PFSK-1 (cell line): ENCODE measurements at regions not wholly inside any gene's neighbourhood (a gene's known extent, or its start where the extent isn't known, plus 50 kb on each side); places are given as distances from the start of the nearest gene placed in this dataset.

ENCODE experiments used
- FOXP2 ChIP-seq: optimal IDR thresholded peaks from 2 replicates; pipeline ENCODE3; 2011; ENCODE audit warnings: borderline replicate concordance, control low read depth, inconsistent platforms; ENCODE audit not compliant: insufficient read depth; ENCODE audit errors: extremely low read length, extremely low read depth
- POLR2AphosphoS5 ChIP-seq: IDR thresholded peaks from 2 replicates; pipeline ENCODE4 v1.6.1; 2012; ENCODE audit warnings: low read depth, mild to moderate bottlenecking, control low read depth, low read length, moderate library complexity
- REST ChIP-seq, 2 experiments: IDR thresholded peaks; 2 replicates each; pipeline versions ENCODE4 v1.6.1 to v1.8.0; 2011 to 2012; ENCODE audit warnings: low read depth in 2 of 2, low read length in 2 of 2, control low read depth in 1 of 2, inconsistent platforms in 1 of 2, mild to moderate bottlenecking in 1 of 2, moderate library complexity in 1 of 2; ENCODE audit not compliant: insufficient read depth in 1 of 2
- SIN3A ChIP-seq: IDR thresholded peaks from 2 replicates; pipeline ENCODE4 v1.6.1; 2012; ENCODE audit warnings: mild to moderate bottlenecking, low read length, moderate library complexity, borderline replicate concordance; ENCODE audit not compliant: insufficient read depth
- TAF1 ChIP-seq: IDR thresholded peaks from 2 replicates; pipeline ENCODE4 v1.6.1; 2012; ENCODE audit warnings: low read length, control low read depth, borderline replicate concordance; ENCODE audit not compliant: insufficient read depth

GRCh38 chr10:94172332-94172731 lies 178.6 kb downstream of the PLCE1 start:
- TF ChIP-seq POLR2AphosphoS5 (no peak), REST (IDR thresholded peaks at IDR 0.05; ENCODE audit: insufficient read depth in 1 of 2, low read depth in 2 of 2, low read length in 2 of 2) (no peak), SIN3A (no peak), TAF1 (no peak), FOXP2 (no peak)
